ENCODE measurements at regions not wholly inside any gene's neighbourhood (a gene's known extent, or its start where the extent isn't known, plus 50 kb on each side); places are given as distances from the start of the nearest gene placed in this dataset.
A peak's percentile ranks its signal among the peaks of the same experiment; 100 is the strongest.
"Not testable (repeated sequence)": the region's sequence is repeated elsewhere in the genome, so short reads cannot be mapped to it uniquely, and the experiment has no call there.

GRCh38 chr1:109857702-109858101, 52.9 kb upstream of the CSF1 start:
- not testable (repeated sequence) for DNase-seq

GRCh38 chr1:109855986-109856385, 54.7 kb upstream of the CSF1 start:
- not testable (repeated sequence) for DNase-seq

- DNase-seq: peak in 1 of 2 experiments; percentile 1
Measured at GRCh38 chr1:109853972-109854371, 56.7 kb upstream of the CSF1 start.

GRCh38 chr1:109852221-109853015, 58.2 kb upstream of the CSF1 start:
- DNase-seq: not testable (repeated sequence)

GRCh38 chr1:109850827-109851226, 59.8 kb upstream of the CSF1 start:
- no peak for DNase-seq

GRCh38 chr1:109850194-109850593, 60.5 kb upstream of the CSF1 start:
- DNase-seq: no peak

- DNase-seq: no peak
Measured at GRCh38 chr1:109849655-109850054, 61.0 kb upstream of the CSF1 start.

- DNase-seq: no peak
Measured at GRCh38 chr1:109847251-109847650, 63.4 kb upstream of the CSF1 start.

- DNase-seq: no peak
Measured at GRCh38 chr1:109846846-109847245, 63.8 kb upstream of the CSF1 start.

- no peak for DNase-seq
Measured at GRCh38 chr1:109846162-109846561, 64.5 kb upstream of the CSF1 start.

GRCh38 chr1:109845658-109846057, 65.0 kb upstream of the CSF1 start:
- no peak for DNase-seq

GRCh38 chr1:109844609-109845008, 66.0 kb upstream of the CSF1 start:
- no peak for DNase-seq

GRCh38 chr1:109840011-109840629, 70.5 kb upstream of the CSF1 start:
- no peak for DNase-seq

GRCh38 chr1:109839276-109839675, 71.4 kb upstream of the CSF1 start:
- not testable (repeated sequence) for DNase-seq

- no peak for DNase-seq
Measured at GRCh38 chr1:109838838-109839240, 71.8 kb upstream of the CSF1 start.

GRCh38 chr1:109837852-109838570, 72.6 kb upstream of the CSF1 start:
- DNase-seq: no peak

- DNase-seq: not testable (repeated sequence)
Measured at GRCh38 chr1:109835645-109836044, 71.9 kb upstream of the EPS8L3 start.

- DNase-seq: no peak
Measured at GRCh38 chr1:109834951-109835350, 71.2 kb upstream of the EPS8L3 start.

- DNase-seq: no peak
Measured at GRCh38 chr1:109832945-109833344, 69.2 kb upstream of the EPS8L3 start.

- no peak for DNase-seq
Measured at GRCh38 chr1:109828756-109829505, 65.2 kb upstream of the EPS8L3 start.

GRCh38 chr1:109827986-109828385, 64.3 kb upstream of the EPS8L3 start:
- no peak for DNase-seq

- DNase-seq: no peak
Measured at GRCh38 chr1:109827466-109827865, 63.7 kb upstream of the EPS8L3 start.

- DNase-seq: no peak
Measured at GRCh38 chr1:109826930-109827349, 63.2 kb upstream of the EPS8L3 start.

Measured in AML-193 (cell line).